Left cardiac atrium (tissue), 4 donors: ENCODE measurements at regions not wholly inside any gene's neighbourhood (a gene's known extent, or its start where the extent isn't known, plus 50 kb on each side); places are given as distances from the start of the nearest gene placed in this dataset.

Experiments
- ATAC-seq, 2 donors: fragments of 200-7000 bp; cut with Tn5 transposase; one replicate each; pipeline ENCODE4 v1.9.1; 2020; ENCODE audit warnings: mild to moderate bottlenecking in 2 of 2, moderate library complexity in 2 of 2
- DNase-seq: peaks from one replicate; pipeline ENCODE4 v3.0.0-alpha.2; 2020
- intact Hi-C, 2 donors: fragments of 100-400 bp; cut with DNase I; formaldehyde crosslinking; loops; one replicate each; pipeline versions ENCODE4 v1.14.1 to v1.15.1; 2022 to 2023
- donor health status: DM: no; HTN: yes; CAD: no.
- donor health status: DM: no; HTN: yes; CAD: no; lungs with severe emphysema.
- donor health status: DM: yes; HTN: yes; CAD: no.
- donor health status: Dilated cardiomyopathy.

DNA sequence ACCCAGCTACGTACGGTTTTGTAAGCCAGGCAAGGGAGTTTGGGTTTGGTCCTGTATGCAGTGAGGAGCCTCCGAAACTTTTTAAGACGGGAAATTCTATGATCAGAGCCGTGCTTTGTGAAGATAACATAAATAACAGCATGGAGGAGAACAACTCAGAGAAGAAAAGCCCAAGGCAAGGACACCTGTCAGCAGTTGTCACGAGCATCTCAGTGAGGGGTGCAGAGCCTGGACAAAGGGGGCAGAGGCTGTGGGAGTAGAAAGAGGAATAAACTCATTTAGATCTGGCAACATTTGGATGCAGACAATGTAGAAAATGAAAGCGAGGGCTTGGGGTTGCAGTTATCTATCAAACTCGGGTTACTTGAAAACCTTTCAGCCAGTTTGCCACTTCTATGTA, 64.5 kb downstream of the CAVIN2 start:
- ATAC-seq: no peak
- intact Hi-C loops: no loop called here
- DNase-seq: no peak

DNA sequence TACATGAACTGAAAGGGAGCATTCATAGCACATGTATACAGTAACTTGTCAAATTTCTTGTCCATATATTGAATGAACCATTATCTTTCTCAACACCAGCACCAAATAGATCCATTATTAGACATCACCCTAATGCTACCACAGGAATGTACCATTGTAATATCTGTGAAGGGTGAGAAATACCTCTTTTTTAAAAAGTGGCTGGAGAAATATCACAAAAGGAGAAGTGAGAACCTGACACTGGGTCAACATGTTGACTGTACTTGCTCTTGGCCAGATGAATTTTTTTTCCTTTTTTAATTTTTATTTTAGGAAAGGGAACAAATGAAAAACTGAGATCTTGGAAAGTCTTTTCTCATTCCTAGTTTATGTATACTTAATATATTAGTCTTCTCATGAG, 63.5 kb downstream of the CAVIN2 start:
- intact Hi-C loops: no loop called here
- DNase-seq (no peak), ATAC-seq (no peak)
